ENCODE measurements at regions not wholly inside any gene's neighbourhood (a gene's known extent, or its start where the extent isn't known, plus 50 kb on each side); places are given as distances from the start of the nearest gene placed in this dataset.

- intact Hi-C loops (cut with DNase I): no loop called here
- Histone ChIP-seq H3K36me3 (no peaks in the 10 kb centered on the region), H3K9me3 (no peaks in the 10 kb centered on the region), H3K4me3 (no peak overlapping the region), H3K27ac (no peak overlapping the region), H3K27me3 (no peaks in the 10 kb centered on the region), H3K4me1 (no peaks in the 10 kb centered on the region)
- DNase-seq (no peak), ATAC-seq (no peak)
- TF ChIP-seq CTCF (IDR thresholded peaks at IDR 0.05): no peak
These were observed 437.0 kb downstream of the TMEM232 start for GRCh38 chr5:110289512-110289810.

GRCh38 chr5:110290542-110290941 lies 435.9 kb downstream of the TMEM232 start:
- intact Hi-C loops (cut with DNase I): no loop called here
- no peak overlapping the region for H3K4me3 ChIP-seq
- H3K27ac ChIP-seq: no peak overlapping the region
- no peak for ATAC-seq
- H3K36me3 ChIP-seq: no peaks in the 10 kb centered on the region
- no peaks in the 10 kb centered on the region for H3K27me3 ChIP-seq
- no peak for TF ChIP-seq CTCF (IDR thresholded peaks at IDR 0.05)
- no peaks in the 10 kb centered on the region for H3K9me3 ChIP-seq
- no peak for DNase-seq
- no peaks in the 10 kb centered on the region for H3K4me1 ChIP-seq

- Histone ChIP-seq H3K27ac (no peak overlapping the region), H3K36me3 (no peaks in the 10 kb centered on the region), H3K27me3 (no peaks in the 10 kb centered on the region), H3K4me1 (no peaks in the 10 kb centered on the region), H3K9me3 (no peaks in the 10 kb centered on the region), H3K4me3 (no peak overlapping the region)
- DNase-seq (no peak), ATAC-seq (no peak)
- intact Hi-C loops (cut with DNase I): no loop called here
- no peak for TF ChIP-seq CTCF (IDR thresholded peaks at IDR 0.05)
These were observed 432.2 kb downstream of the TMEM232 start for GRCh38 chr5:110294281-110294680.

- Histone ChIP-seq H3K27ac (no peak overlapping the region), H3K4me3 (no peak overlapping the region), H3K27me3 (no peaks in the 10 kb centered on the region), H3K36me3 (no peaks in the 10 kb centered on the region), H3K9me3 (no peaks in the 10 kb centered on the region), H3K4me1 (no peaks in the 10 kb centered on the region)
- ATAC-seq: no peak
- no peak for TF ChIP-seq CTCF (IDR thresholded peaks at IDR 0.05)
- intact Hi-C loops (cut with DNase I): no loop called here
- DNase-seq: no peak
These were observed 429.3 kb downstream of the TMEM232 start for GRCh38 chr5:110297152-110297670.

GRCh38 chr5:110304176-110304575 lies 422.3 kb downstream of the TMEM232 start:
- Histone ChIP-seq H3K36me3 (no peaks in the 10 kb centered on the region), H3K4me1 (no peaks in the 10 kb centered on the region), H3K27ac (no peak overlapping the region), H3K27me3 (no peaks in the 10 kb centered on the region), H3K4me3 (no peak overlapping the region), H3K9me3 (no peaks in the 10 kb centered on the region)
- no peak for TF ChIP-seq CTCF (IDR thresholded peaks at IDR 0.05)
- intact Hi-C loops (cut with DNase I): no loop called here
- ATAC-seq: no peak
- DNase-seq: no peak

GRCh38 chr5:110306650-110307049 lies 419.8 kb downstream of the TMEM232 start:
- ATAC-seq (no peak), DNase-seq (no peak)
- Histone ChIP-seq H3K9me3 (no peaks in the 10 kb centered on the region), H3K4me1 (no peaks in the 10 kb centered on the region), H3K27ac (no peak overlapping the region), H3K27me3 (no peaks in the 10 kb centered on the region), H3K4me3 (no peak overlapping the region), H3K36me3 (no peaks in the 10 kb centered on the region)
- no peak for TF ChIP-seq CTCF (IDR thresholded peaks at IDR 0.05)
- intact Hi-C loops (cut with DNase I): no loop called here
